Panc1 (cell line): ENCODE measurements at regions not wholly inside any gene's neighbourhood (a gene's known extent, or its start where the extent isn't known, plus 50 kb on each side); places are given as distances from the start of the nearest gene placed in this dataset.

ENCODE experiments used
- ATAC-seq: fragments of 200-7000 bp; cut with Tn5 transposase; 2 replicates; pipeline ENCODE4 v1.9.1; 2020; ENCODE audit warnings: mild to moderate bottlenecking, moderate library complexity
- BruUV-seq: library from RNA; stranded (reverse); fragments of 400-500 nt; replicated peaks from 2 replicates; lab custom pipeline; 2021; lab: Mats Ljungman, UMichigan
- CTCF ChIA-PET: fragments of 300-600 bp; sonication (Branson Sonifier 250); formaldehyde crosslinking; loops from one replicate; lab custom pipeline; 2022; ENCODE audit warnings: antibody characterized with exemption; lab: Charles Lee
- POLR2A ChIA-PET: fragments of 300-600 bp; sonication (Branson Sonifier 250); formaldehyde crosslinking; loops from one replicate; lab custom pipeline; 2022; ENCODE audit warnings: antibody characterized with exemption; lab: Charles Lee
- DNase-seq: peaks from one replicate; pipeline ENCODE4 v3.0.0-alpha.2; 2010; ENCODE audit warnings: low read depth, low spot score
- H3K27ac ChIP-seq: 2 replicates; pipeline ENCODE4 v1.5.1; 2011; ENCODE audit warnings: mild to moderate bottlenecking, low read length, inconsistent platforms
- H3K27me3 ChIP-seq: fragments of 200-500 bp; sonication (Bioruptor generic); 2 replicates; pipeline ENCODE4 v1.6.0; 2014; ENCODE audit warnings: low read length, inconsistent platforms; ENCODE audit not compliant: control insufficient read depth, insufficient read depth
- H3K36me3 ChIP-seq: fragments of 200-500 bp; sonication (Bioruptor generic); 2 replicates; pipeline ENCODE4 v1.5.1; 2014; ENCODE audit warnings: inconsistent platforms, mild to moderate bottlenecking, low read length, moderate library complexity; ENCODE audit not compliant: control insufficient read depth, insufficient read depth
- H3K4me1 ChIP-seq: 2 replicates; pipeline ENCODE4 v1.5.1; 2011; ENCODE audit warnings: inconsistent platforms, mild to moderate bottlenecking, low read length, moderate library complexity; ENCODE audit not compliant: control insufficient read depth, insufficient read depth
- H3K4me3 ChIP-seq, 2 experiments: 2 replicates each; pipeline ENCODE4 v1.5.1; 2011 to 2012; ENCODE audit warnings: low read depth in 2 of 2, low read length in 2 of 2, mild to moderate bottlenecking in 2 of 2, inconsistent platforms in 1 of 2, moderate library complexity in 1 of 2
- H3K9me3 ChIP-seq: fragments of 200-500 bp; sonication (Bioruptor generic); 2 replicates; pipeline ENCODE4 v1.5.1; 2014; ENCODE audit warnings: low read depth, mild to moderate bottlenecking, inconsistent platforms, low read length, moderate library complexity; ENCODE audit not compliant: control insufficient read depth, insufficient read depth
- CTCF ChIP-seq: fragments of 450-650 bp; IDR thresholded peaks from 2 replicates; pipeline ENCODE4 v1.5.1; 2017; ENCODE audit warnings: mild to moderate bottlenecking
- POLR2AphosphoS5 ChIP-seq: IDR thresholded peaks from 2 replicates; pipeline ENCODE4 v1.6.1; 2012; ENCODE audit warnings: mild to moderate bottlenecking, low read depth, low read length, moderate library complexity
- REST ChIP-seq, 2 experiments: IDR thresholded peaks; 2 replicates each; pipeline ENCODE4 v1.6.1; 2011 to 2012; ENCODE audit warnings: low read depth in 2 of 2, control low read depth in 1 of 2, low read length in 1 of 2, mild to moderate bottlenecking in 1 of 2, moderate library complexity in 1 of 2; ENCODE audit not compliant: insufficient read depth in 1 of 2
- SIN3A ChIP-seq: IDR thresholded peaks from 2 replicates; pipeline ENCODE4 v1.6.1; 2012; ENCODE audit warnings: low read depth, mild to moderate bottlenecking, low read length, moderate library complexity, borderline replicate concordance; ENCODE audit not compliant: insufficient read depth
- TCF7L2 ChIP-seq: IDR thresholded peaks from 2 replicates; pipeline ENCODE4 v1.6.1; 2011; ENCODE audit warnings: mild to moderate bottlenecking, low read depth, low read length, inconsistent platforms
- in situ Hi-C: cut with HindIII; loops from 2 replicates; pipeline ENCODE4 v1.10.0; 2016; ENCODE audit warnings: low sequenced_read_pairs, low pct_unique_long_range_greater_than_20kb
- intact Hi-C: fragments of 100-400 bp; cut with micrococcal nuclease; formaldehyde crosslinking; loops from one replicate; pipeline ENCODE4 v1.10.0; 2022; ENCODE audit not compliant: unreplicated experiment

GRCh38 chr4:187084701-187085100, 361.0 kb upstream of the FAT1 start:
- intact Hi-C loops (no loop called here), in situ Hi-C loops (no loop called here)
- DNase-seq (no peak), ATAC-seq (no peak)
- no TSS peak for BruUV-seq
- ChIA-PET CTCF (no interaction called here), POLR2A (no interaction called here)
- Histone ChIP-seq H3K9me3 (no peaks in the 10 kb centered on the region), H3K36me3 (no peaks in the 10 kb centered on the region), H3K27ac (no peak overlapping the region), H3K27me3 (no peaks in the 10 kb centered on the region), H3K4me1 (no peaks in the 10 kb centered on the region), H3K4me3 (no peak overlapping the region)
- TF ChIP-seq CTCF (no peak), POLR2AphosphoS5 (no peak), SIN3A (no peak), REST (IDR thresholded peaks at IDR 0.05; ENCODE audit: insufficient read depth in 1 of 2, low read depth in 2 of 2, low read length in 1 of 2) (no peak), TCF7L2 (no peak)

GRCh38 chr4:187085339-187085738, 361.7 kb upstream of the FAT1 start:
- POLR2A ChIA-PET = no interaction called here
- BruUV-seq = no TSS peak
- DNase-seq = no peak

More at GRCh38 chr4:187085339-187085738, 361.7 kb upstream of the FAT1 start:
- CTCF ChIA-PET = no interaction called here
- no peaks in the 10 kb centered on the region for H3K9me3 ChIP-seq
- in situ Hi-C loops (no loop called here), intact Hi-C loops (no loop called here)
- H3K4me3 ChIP-seq = no peak overlapping the region
- H3K27ac ChIP-seq = no peak overlapping the region
- no peak for ATAC-seq
- H3K36me3 ChIP-seq = no peaks in the 10 kb centered on the region
- H3K4me1 ChIP-seq = no peaks in the 10 kb centered on the region
- TF ChIP-seq CTCF (no peak), POLR2AphosphoS5 (no peak), REST (IDR thresholded peaks at IDR 0.05; ENCODE audit: insufficient read depth in 1 of 2, low read depth in 2 of 2, low read length in 1 of 2) (no peak), TCF7L2 (no peak), SIN3A (no peak)
- no peaks in the 10 kb centered on the region for H3K27me3 ChIP-seq
